ENCODE measurements at regions not wholly inside any gene's neighbourhood (a gene's known extent, or its start where the extent isn't known, plus 50 kb on each side); places are given as distances from the start of the nearest gene placed in this dataset.

- DNase-seq (ENCODE audit: low read depth): no peak
- TF ChIP-seq, protein P1, sequence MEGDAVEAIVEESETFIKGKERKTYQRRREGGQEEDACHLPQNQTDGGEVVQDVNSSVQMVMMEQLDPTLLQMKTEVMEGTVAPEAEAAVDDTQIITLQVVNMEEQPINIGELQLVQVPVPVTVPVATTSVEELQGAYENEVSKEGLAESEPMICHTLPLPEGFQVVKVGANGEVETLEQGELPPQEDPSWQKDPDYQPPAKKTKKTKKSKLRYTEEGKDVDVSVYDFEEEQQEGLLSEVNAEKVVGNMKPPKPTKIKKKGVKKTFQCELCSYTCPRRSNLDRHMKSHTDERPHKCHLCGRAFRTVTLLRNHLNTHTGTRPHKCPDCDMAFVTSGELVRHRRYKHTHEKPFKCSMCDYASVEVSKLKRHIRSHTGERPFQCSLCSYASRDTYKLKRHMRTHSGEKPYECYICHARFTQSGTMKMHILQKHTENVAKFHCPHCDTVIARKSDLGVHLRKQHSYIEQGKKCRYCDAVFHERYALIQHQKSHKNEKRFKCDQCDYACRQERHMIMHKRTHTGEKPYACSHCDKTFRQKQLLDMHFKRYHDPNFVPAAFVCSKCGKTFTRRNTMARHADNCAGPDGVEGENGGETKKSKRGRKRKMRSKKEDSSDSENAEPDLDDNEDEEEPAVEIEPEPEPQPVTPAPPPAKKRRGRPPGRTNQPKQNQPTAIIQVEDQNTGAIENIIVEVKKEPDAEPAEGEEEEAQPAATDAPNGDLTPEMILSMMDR (IDR thresholded peaks at IDR 0.05; ENCODE audit: low read depth, low read length, missing control alignments): no peak
- H3K4me3 ChIP-seq (ENCODE audit: low read depth, low read length): no peak overlapping the region
Measured at GRCh38 chr7:50145226-50145625, 52.2 kb upstream of the ZPBP start.
